SK-MEL-5 (cell line): ENCODE measurements at regions not wholly inside any gene's neighbourhood (a gene's known extent, or its start where the extent isn't known, plus 50 kb on each side); places are given as distances from the start of the nearest gene placed in this dataset.

Experiments
- DNase-seq: peaks from one replicate; pipeline ENCODE4 v3.0.0-alpha.2; 2016; ENCODE audit warnings: low read depth, low spot score
- in situ Hi-C: cut with HindIII; loops from 2 replicates; pipeline ENCODE4 v1.10.0; 2016; ENCODE audit warnings: low sequenced_read_pairs, high pct_unique_total_duplicates, low pct_unique_long_range_greater_than_20kb

GRCh38 chr7:13411636-13412035 is 577.8 kb downstream of the ETV1 start:
- DNase-seq = no peak
- in situ Hi-C loops = no loop called here

GRCh38 chr7:13414181-13414580 is 575.3 kb downstream of the ETV1 start:
- in situ Hi-C loops = no loop called here
- no peak for DNase-seq

- DNase-seq = no peak
- in situ Hi-C loops = no loop called here
Observed at GRCh38 chr7:13414661-13415107, 574.8 kb downstream of the ETV1 start.

GRCh38 chr7:13416071-13416470 is 573.4 kb downstream of the ETV1 start:
- in situ Hi-C loops = no loop called here
- DNase-seq = no peak

DNA sequence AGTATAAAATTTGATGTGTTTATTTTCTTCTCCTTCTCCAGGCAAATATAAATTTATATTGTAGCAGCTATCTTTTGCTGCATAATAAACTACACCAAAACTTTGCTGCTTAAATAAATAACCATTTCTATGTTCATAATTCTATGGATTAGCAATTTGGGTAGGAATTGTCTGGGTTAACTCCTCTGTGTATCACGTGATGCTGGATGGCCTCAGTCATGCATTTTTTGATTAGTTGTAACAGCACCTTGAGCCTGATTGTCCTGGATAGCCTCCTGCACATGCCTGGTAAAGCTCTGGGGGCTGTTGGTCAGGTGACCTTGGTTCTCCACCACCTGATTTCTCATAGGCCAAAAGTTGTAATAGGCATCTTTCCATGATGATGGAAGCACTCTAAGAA is 572.9 kb downstream of the ETV1 start:
- in situ Hi-C loops = no loop called here
- no peak for DNase-seq

DNA sequence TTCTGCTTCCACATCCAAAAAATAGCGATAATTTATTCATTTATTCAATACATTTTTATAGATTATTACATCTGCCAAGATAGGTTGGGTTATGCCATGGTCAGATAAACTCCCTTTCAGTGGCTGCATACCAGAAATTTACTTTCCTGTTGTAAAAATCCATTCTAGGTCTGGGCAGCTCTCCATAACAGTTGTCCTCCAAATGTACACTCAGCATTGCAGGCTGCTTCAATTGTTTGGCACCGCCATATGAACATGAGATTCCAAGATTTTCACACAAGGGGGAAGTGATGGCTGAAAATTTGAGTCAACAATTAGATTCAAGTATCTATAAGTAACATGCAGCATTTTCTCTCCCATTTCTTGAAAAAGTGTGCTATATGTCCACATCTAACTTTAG is 568.7 kb downstream of the ETV1 start:
- in situ Hi-C loops = no loop called here
- DNase-seq = no peak

DNA sequence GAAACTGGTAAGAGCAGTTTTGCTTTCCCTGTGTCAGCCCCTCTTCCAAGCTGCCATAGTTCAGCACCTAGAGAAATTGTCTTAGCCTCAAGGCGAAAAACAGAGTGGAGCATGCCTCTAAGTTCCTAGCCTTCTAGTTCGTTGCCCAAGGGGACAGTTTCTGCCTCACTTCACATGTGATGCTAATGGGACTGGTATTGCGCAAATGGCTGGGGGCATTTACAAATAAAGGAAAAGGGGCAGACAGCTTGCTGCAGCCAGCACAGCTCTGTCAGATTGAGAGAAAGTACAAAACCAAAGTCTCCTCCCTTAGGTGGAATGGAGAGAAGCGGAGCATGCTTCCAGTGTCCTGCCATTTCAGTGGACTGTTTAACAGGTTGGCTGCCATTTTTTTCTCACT is 567.7 kb downstream of the ETV1 start:
- no peak for DNase-seq
- in situ Hi-C loops = no loop called here

GRCh38 chr7:13433946-13434345 is 555.5 kb downstream of the ETV1 start:
- DNase-seq = peak; percentile 62
- in situ Hi-C loops = no loop called here

- DNase-seq = no peak
- in situ Hi-C loops = no loop called here
Observed at GRCh38 chr7:13442226-13442625, 547.2 kb downstream of the ETV1 start.

DNA sequence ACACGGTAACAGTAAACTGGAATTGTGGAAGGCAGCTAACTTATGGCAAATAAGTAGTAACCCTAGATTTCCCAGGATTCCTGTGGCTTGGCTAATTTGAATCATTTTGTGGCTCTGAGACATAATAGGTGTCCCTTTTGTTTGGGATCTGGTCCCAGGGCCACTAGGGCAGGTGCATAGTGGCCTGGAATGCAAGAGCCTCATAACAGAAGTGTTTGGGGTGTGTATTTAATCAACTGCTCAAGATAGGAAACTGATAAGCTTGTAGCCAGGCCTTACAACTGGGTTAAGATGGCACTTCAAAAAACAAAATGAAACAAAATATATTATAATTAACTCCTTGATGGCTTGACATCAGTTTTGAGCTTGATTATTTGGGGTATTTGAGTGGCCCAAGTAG is 541.8 kb downstream of the ETV1 start:
- no peak for DNase-seq
- in situ Hi-C loops = no loop called here

DNA sequence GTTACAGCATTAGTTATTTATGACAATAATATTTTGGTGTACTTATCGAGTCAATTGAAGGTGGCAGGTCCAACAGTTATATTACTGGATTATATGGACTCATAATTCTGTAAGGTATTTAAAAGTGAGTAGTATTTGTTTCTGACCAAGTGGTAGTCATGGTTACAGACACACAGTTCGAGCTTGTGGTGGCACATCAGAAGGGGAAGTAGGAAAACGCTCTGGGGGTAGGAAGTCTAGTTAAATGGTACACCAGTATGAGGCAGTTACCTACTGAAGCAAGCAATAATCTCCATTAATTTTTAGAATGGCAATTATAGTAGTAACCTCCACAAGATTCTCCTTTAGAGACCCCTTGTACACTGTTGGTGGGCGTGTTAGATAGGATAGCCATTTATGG is 541.2 kb downstream of the ETV1 start:
- no peak for DNase-seq
- in situ Hi-C loops = no loop called here

- in situ Hi-C loops = no loop called here
- no peak for DNase-seq
Observed at GRCh38 chr7:13449460-13449859, 540.0 kb downstream of the ETV1 start.

- in situ Hi-C loops = no loop called here
- no peak for DNase-seq
Observed at GRCh38 chr7:13454916-13455592, 534.4 kb downstream of the ETV1 start.

- DNase-seq = no peak
- in situ Hi-C loops = no loop called here
Observed at GRCh38 chr7:13457790-13458189, 531.7 kb downstream of the ETV1 start.

GRCh38 chr7:13466874-13467547 is 522.5 kb downstream of the ETV1 start:
- in situ Hi-C loops = no loop called here

GRCh38 chr7:13476881-13477444 is 512.5 kb downstream of the ETV1 start:
- in situ Hi-C loops = no loop called here
- DNase-seq = peak; percentile 45

More at GRCh38 chr7:13466874-13467547, 522.5 kb downstream of the ETV1 start:
- no peak for DNase-seq

DNA sequence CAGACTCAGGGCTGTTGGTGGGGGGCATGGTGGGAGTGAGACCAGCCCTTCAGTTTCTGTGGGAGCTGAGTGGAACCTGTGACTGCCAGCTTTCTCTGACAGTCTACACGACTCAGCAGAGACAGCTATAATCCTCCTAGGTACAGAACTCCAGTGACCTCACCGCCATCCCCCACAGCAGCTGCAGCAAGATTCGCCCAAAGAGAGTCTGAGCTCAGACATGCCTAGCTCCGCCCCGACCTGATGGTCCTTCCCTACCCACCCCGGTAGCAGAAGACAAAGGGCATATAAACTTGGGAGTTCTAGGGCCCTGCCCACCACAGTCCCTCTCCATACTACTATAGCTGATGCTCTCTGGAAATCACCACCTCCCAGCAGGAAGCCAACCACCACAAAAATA is 500.1 kb downstream of the ETV1 start:
- DNase-seq = no peak
- in situ Hi-C loops = no loop called here

DNA sequence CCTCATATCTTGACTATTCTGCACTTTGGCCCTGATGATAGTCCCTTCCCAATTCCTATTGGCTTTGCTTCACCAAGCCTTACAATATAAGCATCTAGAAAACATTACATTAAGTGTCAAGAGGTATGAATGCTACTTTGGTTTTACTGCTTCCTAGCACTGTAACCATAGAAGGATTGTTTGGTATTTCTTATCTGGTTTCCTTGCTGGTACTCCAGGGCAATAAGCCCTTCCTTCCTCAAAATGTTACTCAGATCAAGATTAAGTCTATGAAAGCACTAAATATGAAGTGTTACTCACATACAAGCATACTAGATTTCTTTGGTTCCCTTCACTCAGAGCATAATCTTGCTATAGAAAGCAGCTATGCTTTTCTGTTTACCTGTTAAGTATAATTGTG is 492.5 kb downstream of the ETV1 start:
- in situ Hi-C loops = no loop called here
- DNase-seq = no peak

DNA sequence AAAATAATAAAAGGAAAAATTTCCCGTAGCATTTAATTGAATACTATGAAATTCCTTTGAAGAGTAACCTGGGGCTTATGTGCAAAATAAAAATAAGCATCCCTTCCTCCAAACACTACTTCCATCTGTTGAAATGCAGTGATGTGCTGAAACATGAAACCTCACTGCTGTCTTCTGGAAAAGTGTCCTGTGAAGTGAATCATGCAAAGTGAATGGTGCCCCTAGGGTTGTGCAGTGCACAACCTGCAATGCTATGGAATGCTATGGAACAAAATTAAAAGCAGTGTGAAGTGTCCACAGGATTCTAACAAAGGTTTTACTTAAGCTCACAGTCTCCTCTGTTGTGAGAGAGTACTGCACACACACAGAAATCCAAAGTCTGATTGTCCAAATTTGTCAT is 480.9 kb downstream of the ETV1 start:
- DNase-seq = peak; percentile 21
- in situ Hi-C loops = no loop called here
